H1 (cell line): ENCODE measurements at regions not wholly inside any gene's neighbourhood (a gene's known extent, or its start where the extent isn't known, plus 50 kb on each side); places are given as distances from the start of the nearest gene placed in this dataset.
A peak's percentile ranks its signal among the peaks of the same experiment; 100 is the strongest.

ENCODE experiments used
- CTCF ChIA-PET: fragments of 300-600 bp; sonication (Branson Sonifier 250); formaldehyde crosslinking; loops from one replicate; lab custom pipeline; 2021; ENCODE audit not compliant: partially characterized antibody; lab: Charles Lee
- POLR2A ChIA-PET: fragments of 300-600 bp; sonication (Branson Sonifier 250); formaldehyde crosslinking; loops from one replicate; lab custom pipeline; 2021; ENCODE audit warnings: inconsistent platforms; ENCODE audit not compliant: partially characterized antibody; lab: Charles Lee
- DNase-seq, 2 experiments: peaks; one replicate each; pipeline versions ENCODE4 v3.0.0 to v3.0.0-alpha.2; 2010 to 2022; ENCODE audit warnings: low spot score in 2 of 2, low read depth in 1 of 2, mixed read lengths in 1 of 2
- FAIRE-seq: peaks from 2 replicates; lab custom pipeline; 2011; peaks lifted over from hg19 to GRCh38; lab: Jason Lieb, UNC
- H2AFZ ChIP-seq: 2 replicates; pipeline ENCODE4 v1.8.1; 2012; ENCODE audit warnings: low read length, inconsistent platforms
- H2AK5ac ChIP-seq: 2 replicates; pipeline ENCODE4 v1.6.1; 2013; ENCODE audit warnings: low read depth, low read length
- H2BK120ac ChIP-seq: replicated peaks from 2 replicates; pipeline ENCODE3; 2013; ENCODE audit warnings: low read depth, low read length, inconsistent platforms
- H2BK12ac ChIP-seq: 2 replicates; pipeline ENCODE4 v1.6.1; 2013; ENCODE audit warnings: low read depth, low read length
- H2BK15ac ChIP-seq: 2 replicates; pipeline ENCODE4 v1.6.1; 2013; ENCODE audit warnings: low read length
- H2BK20ac ChIP-seq: 2 replicates; pipeline ENCODE4 v1.6.1; 2013; ENCODE audit warnings: low read length
- H2BK5ac ChIP-seq: 2 replicates; pipeline ENCODE4 v1.6.1; 2013; ENCODE audit warnings: low read depth, low read length
- H3K14ac ChIP-seq: 2 replicates; pipeline ENCODE4 v1.6.1; 2013; ENCODE audit warnings: inconsistent platforms; ENCODE audit not compliant: insufficient read length
- H3K18ac ChIP-seq: 2 replicates; pipeline ENCODE4 v1.6.1; 2013; ENCODE audit warnings: low read length; ENCODE audit errors: extremely low read depth
- H3K23ac ChIP-seq: 2 replicates; pipeline ENCODE4 v1.6.1; 2013; ENCODE audit warnings: inconsistent platforms; ENCODE audit not compliant: insufficient read length
- H3K23me2 ChIP-seq: 2 replicates; pipeline ENCODE4 v1.6.1; 2013; ENCODE audit warnings: low read depth, low read length
- H3K27ac ChIP-seq: 2 replicates; pipeline ENCODE4 v1.6.1; 2011; ENCODE audit warnings: low read depth, low read length, inconsistent platforms
- H3K27me3 ChIP-seq, 4 experiments: replicated peaks in 1 of 4; 1 replicate in 1 of 4; 2 replicates in 3 of 4; pipeline versions ENCODE4 v1.6.1 to v1.8.1; 2011 to 2013; ENCODE audit warnings: low read length in 3 of 4, mild to moderate bottlenecking in 3 of 4, inconsistent platforms in 2 of 4, mixed read lengths in 2 of 4, moderate library complexity in 1 of 4; ENCODE audit not compliant: control insufficient read depth in 3 of 4, insufficient read depth in 3 of 4; ENCODE audit errors: extremely low read depth in 1 of 4
- H3K36me3 ChIP-seq, 4 experiments: 2 replicates each; pipeline versions ENCODE4 v1.6.1 to v1.8.1; 2011 to 2013; ENCODE audit warnings: mild to moderate bottlenecking in 4 of 4, low read length in 3 of 4, moderate library complexity in 2 of 4, control low read depth in 1 of 4, inconsistent platforms in 1 of 4; ENCODE audit not compliant: insufficient read depth in 4 of 4, control insufficient read depth in 2 of 4
- H3K4ac ChIP-seq: replicated peaks from 2 replicates; pipeline ENCODE3; 2013; ENCODE audit warnings: low read length, low read depth, mixed read lengths, inconsistent platforms; ENCODE audit not compliant: insufficient read length
- H3K4me1 ChIP-seq, 4 experiments: replicated peaks in 1 of 4; 1 replicate in 1 of 4; 2 replicates in 3 of 4; pipeline versions ENCODE4 v1.6.1 to v1.8.1; 2011 to 2013; ENCODE audit warnings: low read length in 3 of 4, inconsistent platforms in 2 of 4, mixed read lengths in 1 of 4; ENCODE audit not compliant: insufficient read depth in 4 of 4, control insufficient read depth in 3 of 4
- H3K4me2 ChIP-seq, 2 experiments: 2 replicates each; pipeline versions ENCODE4 v1.6.1 to v1.8.1; 2011 to 2013; ENCODE audit warnings: low read depth in 2 of 2, low read length in 2 of 2, control low read depth in 1 of 2, inconsistent platforms in 1 of 2, mild to moderate bottlenecking in 1 of 2; ENCODE audit not compliant: insufficient read depth in 1 of 2
- H3K4me3 ChIP-seq, 4 experiments: fragments of 200-600, 300-600 bp in 1 of 4; sonication (generic), shearing (Covaris generic), sonication (Bioruptor Twin) in 1 of 4; 2 replicates each; pipeline versions ENCODE4 v1.5.1 to v1.8.1; 2011 to 2016; ENCODE audit warnings: low read length in 4 of 4, low read depth in 3 of 4, control low read depth in 2 of 4, inconsistent platforms in 2 of 4, mild to moderate bottlenecking in 2 of 4, mixed read lengths in 1 of 4, moderate library complexity in 1 of 4; ENCODE audit not compliant: insufficient read depth in 2 of 4; ENCODE audit errors: extremely low read depth in 1 of 4
- H3K56ac ChIP-seq: replicated peaks from 2 replicates; pipeline ENCODE3; 2013; ENCODE audit warnings: low read depth, mild to moderate bottlenecking, mixed read lengths, low read length, inconsistent platforms; ENCODE audit not compliant: insufficient read length
- H3K79me1 ChIP-seq: 2 replicates; pipeline ENCODE4 v1.6.1; 2013; ENCODE audit warnings: low read depth, low read length, control low read depth
- H3K79me2 ChIP-seq, 2 experiments: 2 replicates each; pipeline versions ENCODE4 v1.6.1 to v1.8.1; 2012 to 2013; ENCODE audit warnings: low read length in 2 of 2, mild to moderate bottlenecking in 2 of 2, inconsistent platforms in 1 of 2; ENCODE audit not compliant: insufficient read depth in 2 of 2, control insufficient read depth in 1 of 2
- H3K9ac ChIP-seq, 4 experiments: replicated peaks in 1 of 4; 1 replicate in 1 of 4; 2 replicates in 3 of 4; pipeline versions ENCODE4 v1.6.1 to v1.8.1; 2011 to 2013; ENCODE audit warnings: low read depth in 3 of 4, low read length in 3 of 4, control low read depth in 2 of 4, mild to moderate bottlenecking in 2 of 4, moderate library complexity in 2 of 4, inconsistent platforms in 1 of 4; ENCODE audit errors: extremely low read depth in 1 of 4
- H3K9me3 ChIP-seq, 2 experiments: 2 replicates each; pipeline versions ENCODE4 v1.6.1 to v1.8.1; 2012 to 2013; ENCODE audit warnings: mild to moderate bottlenecking in 2 of 2, moderate library complexity in 2 of 2, control low read depth in 1 of 2, inconsistent platforms in 1 of 2, low read depth in 1 of 2, low read length in 1 of 2, mixed read lengths in 1 of 2; ENCODE audit not compliant: insufficient read depth in 2 of 2
- H4K20me1 ChIP-seq, 2 experiments: replicated peaks in 1 of 2; 2 replicates each; pipeline versions ENCODE3 to v1.8.1; 2011 to 2013; ENCODE audit warnings: inconsistent platforms in 2 of 2, low read length in 2 of 2, mild to moderate bottlenecking in 1 of 2; ENCODE audit not compliant: insufficient read depth in 2 of 2, control insufficient read depth in 1 of 2
- H4K5ac ChIP-seq: 2 replicates; pipeline ENCODE4 v1.6.1; 2013; ENCODE audit warnings: low read length, low read depth, mixed read lengths, inconsistent platforms; ENCODE audit not compliant: insufficient read length
- H4K8ac ChIP-seq: 2 replicates; pipeline ENCODE4 v1.8.0; 2013; ENCODE audit warnings: mild to moderate bottlenecking, moderate library complexity, low read length, inconsistent platforms; ENCODE audit not compliant: insufficient read depth; ENCODE audit errors: extremely low read depth
- H4K91ac ChIP-seq: replicated peaks from 2 replicates; pipeline ENCODE3; 2013; ENCODE audit warnings: low read length, mixed read lengths, inconsistent platforms; ENCODE audit not compliant: insufficient read length
- SIN3A ChIP-seq, 2 experiments: IDR thresholded peaks in 1 of 2; conservative IDR thresholded peaks in 1 of 2; 2 replicates each; pipeline ENCODE4 v1.6.1; 2011 to 2012; ENCODE audit warnings: low read length in 2 of 2, improper control_type of control experiment in 1 of 2, low read depth in 1 of 2, mild to moderate bottlenecking in 1 of 2
- WGBS, 2 experiments: shearing (Covaris generic) in 1 of 2; methylation state at CpG; one replicate each; pipeline versions ENCODE4 v1.1.6 to v1.1.7; 2013 to 2015; ENCODE audit warnings: low lambda C conversion rate in 2 of 2, mixed read lengths in 2 of 2, inconsistent platforms in 1 of 2, low coverage in 1 of 2, missing lambda C conversion rate in 1 of 2; ENCODE audit not compliant: insufficient replicate concordance in 2 of 2, insufficient coverage in 1 of 2, insufficient read length in 1 of 2; ENCODE audit errors: extremely low coverage in 1 of 2, missing lambda C conversion rate in 1 of 2; 5-methylcytosine and 5-hydroxymethylcytosine counted together
- TF ChIP-seq, protein P1 (sequence below): IDR thresholded peaks from 2 replicates; pipeline ENCODE4 v1.6.1; 2012; ENCODE audit warnings: inconsistent platforms

DNA sequence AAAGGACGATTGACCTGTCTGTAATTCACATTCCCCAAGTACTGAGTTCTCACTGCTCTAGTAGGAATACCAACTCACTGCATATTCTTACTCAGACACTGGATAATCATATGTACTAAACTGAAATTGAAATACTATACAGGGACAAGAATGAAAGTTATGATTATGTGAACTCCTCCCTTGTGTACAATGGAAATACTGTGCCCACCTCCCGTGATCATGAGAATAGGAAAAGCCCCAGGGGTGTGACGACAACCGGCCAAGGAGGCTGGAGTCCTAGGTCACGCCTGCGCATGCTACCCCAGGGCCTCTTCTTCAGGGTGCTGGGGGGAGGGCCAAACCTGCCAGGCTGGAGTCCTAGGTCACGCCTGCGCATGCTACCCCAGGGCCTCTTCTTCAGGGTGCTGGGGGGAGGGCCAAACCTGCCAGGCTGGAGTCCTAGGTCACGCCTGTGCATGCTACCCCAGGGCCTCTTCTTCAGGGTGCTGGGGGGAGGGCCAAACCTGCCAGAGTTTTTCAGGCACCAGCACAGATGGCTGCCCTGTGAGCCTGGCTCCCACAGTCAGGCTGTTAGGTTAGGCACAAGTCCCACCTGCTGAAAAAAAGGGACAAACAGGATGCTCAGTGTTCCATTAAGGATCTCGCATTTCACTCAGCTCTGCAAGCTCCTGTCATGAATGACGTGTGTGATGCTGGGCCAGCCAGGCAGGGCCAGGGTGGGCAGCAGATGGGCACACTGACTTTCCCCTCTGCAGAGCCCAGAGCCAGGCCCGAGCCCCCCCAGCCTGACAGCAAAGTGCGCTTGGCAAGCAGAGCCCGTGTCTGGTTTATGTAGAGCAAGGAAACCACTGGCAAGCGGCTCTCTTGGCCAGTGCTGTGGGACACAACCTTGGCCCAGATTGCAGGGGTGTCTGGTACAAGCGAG, 107.7 kb downstream of the FOXF2 start:
- no peaks in the 10 kb centered on the region for H3K23me2 ChIP-seq
- peak overlapping the region; percentile 8 for H4K5ac ChIP-seq
- no peaks in the 10 kb centered on the region for H3K36me3 ChIP-seq
- 0 out of 2 replicates have a peak overlapping the region, but pooled peaks have one; percentile 10 for H2BK15ac ChIP-seq
- no peak overlapping the region for H2AK5ac ChIP-seq
- ChIA-PET CTCF (interaction anchor here (0.6 to 1.9 kb wide), 8 partner anchors 10 to 61 kb away, joined by 3 to 7 read pairs (median 3); no protein-coding TSS in a partner anchor), POLR2A (interaction anchor here (0.6 to 1.1 kb wide), 3 partner anchors 11 to 38 kb away, joined by 3 read pairs; no protein-coding TSS in a partner anchor)
- peak overlapping the region; percentile 41 for H4K91ac ChIP-seq
- TF ChIP-seq, protein P1, sequence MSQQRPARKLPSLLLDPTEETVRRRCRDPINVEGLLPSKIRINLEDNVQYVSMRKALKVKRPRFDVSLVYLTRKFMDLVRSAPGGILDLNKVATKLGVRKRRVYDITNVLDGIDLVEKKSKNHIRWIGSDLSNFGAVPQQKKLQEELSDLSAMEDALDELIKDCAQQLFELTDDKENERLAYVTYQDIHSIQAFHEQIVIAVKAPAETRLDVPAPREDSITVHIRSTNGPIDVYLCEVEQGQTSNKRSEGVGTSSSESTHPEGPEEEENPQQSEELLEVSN: no peak
- 0 out of 4 replicates have a peak, but pooled peaks of 1 of the 2 experiments have one; percentile 7 for TF ChIP-seq SIN3A (conservative IDR thresholded peaks at IDR 0.05 in 1 of 2, IDR thresholded peaks at IDR 0.05 in 1 of 2; ENCODE audit: low read depth in 1 of 2, low read length in 2 of 2)
- no peak overlapping the region for H2BK120ac ChIP-seq
- no peaks in the 10 kb centered on the region for H3K27me3 ChIP-seq
- no peak for FAIRE-seq
- peaks cover 5 to 10% of the 10 kb centered on the region in 2 experiments; a peak in 3 of 4 replicates for H3K9me3 ChIP-seq
- H2BK12ac ChIP-seq: no peak overlapping the region
- peaks cover 3 to 16% (median 11%) of the 10 kb centered on the region in 4 experiments for H3K4me1 ChIP-seq
- H3K56ac ChIP-seq: no peak overlapping the region
- 84% methylated on average over 14 of the region's 16 CpGs; no CpG with 5 or more reads in 1 of the 2 experiments for WGBS, 2 experiments
- H3K79me2 ChIP-seq: no peaks in the 10 kb centered on the region
- H3K27ac ChIP-seq: no peak overlapping the region
- H4K8ac ChIP-seq: no peak overlapping the region
- no peak overlapping the region for H2BK20ac ChIP-seq
- H3K9ac ChIP-seq: no peak overlapping the region
- no peak overlapping the region for H3K23ac ChIP-seq
- peak in 1 of 2 experiments; percentile 51 for DNase-seq
- H3K18ac ChIP-seq: no peak overlapping the region; the same call in 1 of the 2 replicates
- 0 out of 4 replicates have a peak overlapping the region, but pooled peaks of 1 of the 2 experiments have one; percentile 5 for H3K4me2 ChIP-seq
- H3K79me1 ChIP-seq: no peaks in the 10 kb centered on the region
- no peak overlapping the region for H3K4me3 ChIP-seq
- no peak overlapping the region for H3K14ac ChIP-seq
- H3K4ac ChIP-seq: peak overlapping the region; percentile 62
- no peaks in the 10 kb centered on the region for H4K20me1 ChIP-seq
- H2AFZ ChIP-seq: peak overlapping the region; percentile 75; the same call in 1 of the 2 replicates
- H2BK5ac ChIP-seq: no peak overlapping the region
